ENCODE measurements at regions not wholly inside any gene's neighbourhood (a gene's known extent, or its start where the extent isn't known, plus 50 kb on each side); places are given as distances from the start of the nearest gene placed in this dataset.

DNA sequence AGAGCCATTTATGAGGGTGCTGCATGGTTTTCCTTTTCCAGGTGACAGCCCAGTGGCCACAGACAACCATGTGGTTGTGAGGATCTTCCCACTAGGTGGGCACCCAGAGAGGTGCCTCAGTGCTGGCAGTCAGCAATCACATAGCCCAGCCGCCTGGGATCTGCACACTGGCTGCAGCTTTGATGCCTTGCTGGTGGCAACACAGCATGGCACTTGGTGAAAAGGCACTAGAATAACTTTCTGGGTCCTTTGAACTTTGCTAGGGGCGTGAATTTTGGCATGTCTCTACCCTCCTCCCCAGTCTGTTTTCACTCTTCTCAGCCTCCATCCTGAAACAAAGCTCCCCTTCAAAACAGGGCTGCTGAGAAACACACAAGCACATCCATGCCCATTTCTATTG lies 108.8 kb upstream of the RPL34 start:
- intact Hi-C loops (cut with DNase I; ENCODE audit: low total_unique reads) = no loop called here
- TF ChIP-seq POLR2AphosphoS5 (IDR thresholded peaks at IDR 0.05) (no peak), POLR2A (IDR thresholded peaks at IDR 0.05) (no peak)
- TF ChIP-seq, protein P1, sequence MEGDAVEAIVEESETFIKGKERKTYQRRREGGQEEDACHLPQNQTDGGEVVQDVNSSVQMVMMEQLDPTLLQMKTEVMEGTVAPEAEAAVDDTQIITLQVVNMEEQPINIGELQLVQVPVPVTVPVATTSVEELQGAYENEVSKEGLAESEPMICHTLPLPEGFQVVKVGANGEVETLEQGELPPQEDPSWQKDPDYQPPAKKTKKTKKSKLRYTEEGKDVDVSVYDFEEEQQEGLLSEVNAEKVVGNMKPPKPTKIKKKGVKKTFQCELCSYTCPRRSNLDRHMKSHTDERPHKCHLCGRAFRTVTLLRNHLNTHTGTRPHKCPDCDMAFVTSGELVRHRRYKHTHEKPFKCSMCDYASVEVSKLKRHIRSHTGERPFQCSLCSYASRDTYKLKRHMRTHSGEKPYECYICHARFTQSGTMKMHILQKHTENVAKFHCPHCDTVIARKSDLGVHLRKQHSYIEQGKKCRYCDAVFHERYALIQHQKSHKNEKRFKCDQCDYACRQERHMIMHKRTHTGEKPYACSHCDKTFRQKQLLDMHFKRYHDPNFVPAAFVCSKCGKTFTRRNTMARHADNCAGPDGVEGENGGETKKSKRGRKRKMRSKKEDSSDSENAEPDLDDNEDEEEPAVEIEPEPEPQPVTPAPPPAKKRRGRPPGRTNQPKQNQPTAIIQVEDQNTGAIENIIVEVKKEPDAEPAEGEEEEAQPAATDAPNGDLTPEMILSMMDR (IDR thresholded peaks at IDR 0.05 in 8 of 11, conservative IDR thresholded peaks at IDR 0.05 in 3 of 11) = no peak
- Histone ChIP-seq H3K27ac (no peak overlapping the region), H3K27me3 (replicated peaks in 1 of 7) (peaks cover 0 to 24% (median 0%) of the 10 kb centered on the region in 7 donors), H3K36me3 (no peaks in the 10 kb centered on the region), H3K4me1 (peaks cover 0 to 14% (median 3%) of the 10 kb centered on the region in 6 donors), H3K4me3 (no peak overlapping the region), H3K9me3 (peaks cover 0 to 19% (median 0%) of the 10 kb centered on the region in 8 donors)
- no peak for DNase-seq
- WGBS, 5 donors = 73 to 85% (median 80%) methylated on average over 1 to 2 of the region's 2 CpGs

DNA sequence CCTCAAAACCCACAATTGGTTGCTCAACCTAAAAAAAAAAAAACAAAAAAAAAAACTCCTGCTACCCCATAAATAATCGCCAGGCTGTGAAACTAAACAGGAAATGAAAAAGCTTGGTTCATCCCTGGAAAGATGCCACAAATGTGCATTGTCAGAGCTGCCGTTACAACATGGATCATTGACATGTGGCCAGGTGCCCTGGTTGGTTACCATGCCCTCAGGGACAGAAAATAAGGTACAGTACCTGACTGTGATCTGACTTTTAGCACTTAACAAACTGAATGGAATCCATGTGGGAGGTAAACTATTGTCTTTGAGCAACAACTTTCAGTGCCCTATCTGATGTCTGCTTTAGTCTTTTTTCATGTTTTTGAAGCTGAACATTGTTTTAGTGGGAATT lies 118.0 kb upstream of the RPL34 start:
- intact Hi-C loops (cut with DNase I; ENCODE audit: low total_unique reads) = no loop called here
- WGBS, 5 donors = 15 to 32% (median 21%) methylated on average over 2 of the region's 2 CpGs
- no peak for DNase-seq
- TF ChIP-seq, protein P1 (IDR thresholded peaks at IDR 0.05 in 8 of 11, conservative IDR thresholded peaks at IDR 0.05 in 3 of 11) = no peak
- TF ChIP-seq POLR2A (IDR thresholded peaks at IDR 0.05) = no peak
- no peak for TF ChIP-seq POLR2AphosphoS5 (IDR thresholded peaks at IDR 0.05)
- Histone ChIP-seq H3K4me3 (no peak overlapping the region), H3K27ac (no peak overlapping the region), H3K36me3 (no peaks in the 10 kb centered on the region), H3K27me3 (replicated peaks in 1 of 7) (no peaks in the 10 kb centered on the region), H3K9me3 (peaks cover 0 to 21% (median 3%) of the 10 kb centered on the region in 8 donors), H3K4me1 (no peaks in the 10 kb centered on the region)

DNA sequence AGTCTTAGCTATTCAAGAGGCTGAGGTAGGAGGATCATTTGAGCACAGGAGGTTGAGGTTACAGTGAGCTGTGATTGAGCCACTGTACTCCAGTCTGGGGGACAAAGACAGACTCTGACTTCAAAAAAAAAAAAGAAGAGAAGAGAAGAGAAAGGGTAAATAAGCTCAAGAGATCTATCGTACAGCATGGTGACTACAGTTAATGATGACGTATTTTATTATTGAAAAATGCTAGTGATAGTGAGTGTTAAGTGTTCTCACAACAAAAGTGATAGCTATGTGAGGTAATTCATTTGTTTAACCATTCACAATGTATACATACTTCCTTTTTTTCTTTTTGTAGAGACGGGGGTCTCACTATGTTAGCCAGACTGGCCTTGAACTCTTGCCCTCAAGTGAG lies 121.5 kb upstream of the RPL34 start:
- H3K4me3 ChIP-seq = no peak overlapping the region
- intact Hi-C loops (cut with DNase I; ENCODE audit: low total_unique reads) = no loop called here
- no peak overlapping the region for H3K27ac ChIP-seq
- DNase-seq = no peak
- TF ChIP-seq, protein P1 (IDR thresholded peaks at IDR 0.05 in 8 of 11, conservative IDR thresholded peaks at IDR 0.05 in 3 of 11) = no peak
- TF ChIP-seq POLR2A (IDR thresholded peaks at IDR 0.05) (no peak), POLR2AphosphoS5 (IDR thresholded peaks at IDR 0.05) (no peak)
- 60 to 81% (median 63%) methylated on average over 3 of the region's 3 CpGs for WGBS, 5 donors
- H3K27me3 ChIP-seq (replicated peaks in 1 of 7) = no peaks in the 10 kb centered on the region
- H3K9me3 ChIP-seq = peaks cover 2 to 49% (median 28%) of the 10 kb centered on the region in 8 donors
- H3K36me3 ChIP-seq = no peaks in the 10 kb centered on the region
- H3K4me1 ChIP-seq = no peaks in the 10 kb centered on the region

DNA sequence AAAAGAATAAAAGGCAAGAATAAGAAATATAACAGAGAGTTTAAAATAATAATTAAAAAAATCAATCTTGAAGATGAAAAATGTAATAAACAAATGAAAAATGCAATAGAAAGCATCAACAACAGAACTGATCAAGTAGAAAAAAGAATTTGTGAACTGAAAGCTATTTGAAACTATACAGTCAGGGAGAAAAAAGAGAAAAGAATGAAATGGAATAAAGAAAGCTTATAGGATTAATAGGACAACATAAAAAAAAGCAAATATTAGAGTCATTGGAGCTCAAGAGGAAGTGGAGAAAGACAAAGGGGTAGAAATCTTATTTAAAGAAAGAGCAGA lies 126.8 kb upstream of the RPL34 start:
- no peak overlapping the region for H3K27ac ChIP-seq
- H3K4me1 ChIP-seq = no peaks in the 10 kb centered on the region
- H3K36me3 ChIP-seq = no peaks in the 10 kb centered on the region
- H3K4me3 ChIP-seq = no peak overlapping the region
- peaks cover 4 to 68% (median 49%) of the 10 kb centered on the region in 8 donors for H3K9me3 ChIP-seq
- intact Hi-C loops (cut with DNase I; ENCODE audit: low total_unique reads) = no loop called here
- H3K27me3 ChIP-seq (replicated peaks in 1 of 7) = no peaks in the 10 kb centered on the region
- no peak for DNase-seq
- TF ChIP-seq, protein P1 (IDR thresholded peaks at IDR 0.05 in 8 of 11, conservative IDR thresholded peaks at IDR 0.05 in 3 of 11) = no peak
- TF ChIP-seq POLR2AphosphoS5 (IDR thresholded peaks at IDR 0.05) = no peak
- TF ChIP-seq POLR2A (IDR thresholded peaks at IDR 0.05) = no peak
